Renal cortex interstitium (tissue), 11 donors: ENCODE measurements at regions not wholly inside any gene's neighbourhood (a gene's known extent, or its start where the extent isn't known, plus 50 kb on each side); places are given as distances from the start of the nearest gene placed in this dataset.
"Not testable (repeated sequence)": the region's sequence is repeated elsewhere in the genome, so short reads cannot be mapped to it uniquely, and the experiment has no call there.

Experiments used
- DNase-seq, 11 donors: peaks; one replicate each; pipeline ENCODE4 v3.0.0-alpha.2; 2013; ENCODE audit warnings: low read depth in 9 of 11, low spot score in 4 of 11; ENCODE audit errors: extremely low read depth in 1 of 11

GRCh38 chr9:2525147-2525546 is 96.4 kb upstream of the VLDLR start:
- DNase-seq: no peak

DNA sequence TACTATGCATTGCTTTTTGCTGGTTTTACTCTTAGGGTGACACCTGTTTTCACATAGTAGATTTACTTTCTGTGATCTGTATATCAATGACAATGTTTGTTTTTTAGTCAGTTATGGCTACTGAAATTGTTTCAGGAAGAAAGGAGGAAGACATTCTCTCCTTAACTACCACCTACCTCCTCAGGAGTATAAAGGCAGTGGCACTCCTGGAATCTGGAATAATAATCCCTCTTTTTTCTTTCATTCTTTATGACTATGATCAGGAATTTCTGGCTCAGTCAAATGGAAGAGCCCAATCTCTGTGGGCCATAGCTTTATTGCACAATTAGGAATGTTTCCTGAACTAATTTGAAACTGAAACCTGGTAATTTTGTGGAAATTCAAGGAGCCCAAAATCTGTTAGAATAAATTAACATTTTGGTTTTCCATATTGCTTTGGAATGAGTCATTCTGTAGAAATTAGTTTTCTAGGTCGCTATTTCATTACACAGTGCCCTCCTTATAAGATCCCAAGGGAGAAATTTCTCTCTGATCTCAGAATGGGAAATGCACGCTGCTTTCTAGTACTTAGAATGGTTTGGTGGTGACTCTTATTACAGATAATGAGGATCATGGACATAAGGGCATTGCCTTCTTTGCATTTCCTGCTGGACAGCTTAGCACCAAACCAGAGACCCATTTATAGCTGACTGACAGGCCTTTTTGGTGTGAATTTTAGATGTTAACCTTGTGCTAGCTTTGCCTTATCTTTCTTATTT is 95.3 kb upstream of the VLDLR start:
- no peak for DNase-seq

GRCh38 chr9:2531481-2531880 is 90.1 kb upstream of the VLDLR start:
- no peak for DNase-seq

DNA sequence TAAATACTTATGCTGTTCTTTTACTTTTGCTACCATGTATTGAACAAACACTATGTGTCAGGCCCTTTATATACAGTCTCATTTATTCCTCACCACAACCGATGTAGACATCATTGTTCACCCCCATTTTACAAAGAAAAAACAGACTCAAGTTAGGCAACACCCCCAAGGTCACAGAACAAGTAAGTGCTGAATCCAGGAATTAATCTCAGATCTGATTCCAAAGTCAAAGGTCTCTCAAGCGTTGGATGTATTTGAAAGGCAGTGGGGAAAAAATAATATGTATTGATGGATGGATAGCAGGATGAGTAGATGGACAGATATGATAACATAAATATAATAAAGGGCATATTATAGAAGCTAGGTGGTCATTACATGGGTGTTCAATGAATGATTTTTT is 85.1 kb upstream of the VLDLR start:
- no peak for DNase-seq

- no peak for DNase-seq
These were observed 75.6 kb upstream of the VLDLR start for GRCh38 chr9:2545881-2546490.

DNA sequence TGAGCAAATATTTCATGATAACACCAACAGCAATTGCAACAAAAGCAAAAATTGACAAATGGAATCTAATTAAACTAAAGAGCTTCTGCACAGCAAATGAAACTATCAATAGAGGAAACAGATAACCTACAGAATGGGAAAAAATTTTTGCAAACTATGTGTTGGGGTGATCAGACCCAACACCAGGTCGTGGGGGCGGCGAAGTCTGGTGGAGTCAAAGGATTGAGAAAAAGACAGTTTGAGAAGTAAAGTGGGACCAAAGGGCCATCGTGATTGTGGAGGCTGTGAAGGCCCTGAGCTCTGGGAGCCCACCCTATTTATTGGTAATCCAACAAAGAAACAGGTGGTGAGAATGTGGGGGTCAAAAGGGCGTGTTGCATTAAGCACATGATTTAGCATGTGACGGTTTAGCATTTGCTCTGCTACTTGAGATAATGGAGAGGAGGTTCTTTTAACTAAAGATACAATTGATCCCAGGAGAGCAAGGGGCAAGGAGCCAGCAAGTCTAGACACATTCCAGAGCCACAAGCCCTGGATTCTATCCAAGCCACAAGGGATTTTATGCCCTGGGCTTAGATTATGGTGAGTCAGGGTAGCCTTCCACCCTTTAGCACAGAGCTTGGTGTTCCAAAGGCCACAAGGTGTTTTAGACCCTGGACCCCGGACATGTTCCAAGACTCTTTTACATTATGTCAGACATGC is 65.5 kb upstream of the VLDLR start:
- not testable (repeated sequence) for DNase-seq

- no peak for DNase-seq
These were observed 63.9 kb upstream of the VLDLR start for GRCh38 chr9:2557693-2558092.

GRCh38 chr9:2559192-2560152 is 62.1 kb upstream of the VLDLR start:
- DNase-seq: peak in 10 of 11 donors; percentile 38 to 87 (median 58)

GRCh38 chr9:2560180-2560579 is 61.4 kb upstream of the VLDLR start:
- DNase-seq: no peak

- no peak for DNase-seq
These were observed 55.8 kb upstream of the VLDLR start for GRCh38 chr9:2565676-2566340.

DNA sequence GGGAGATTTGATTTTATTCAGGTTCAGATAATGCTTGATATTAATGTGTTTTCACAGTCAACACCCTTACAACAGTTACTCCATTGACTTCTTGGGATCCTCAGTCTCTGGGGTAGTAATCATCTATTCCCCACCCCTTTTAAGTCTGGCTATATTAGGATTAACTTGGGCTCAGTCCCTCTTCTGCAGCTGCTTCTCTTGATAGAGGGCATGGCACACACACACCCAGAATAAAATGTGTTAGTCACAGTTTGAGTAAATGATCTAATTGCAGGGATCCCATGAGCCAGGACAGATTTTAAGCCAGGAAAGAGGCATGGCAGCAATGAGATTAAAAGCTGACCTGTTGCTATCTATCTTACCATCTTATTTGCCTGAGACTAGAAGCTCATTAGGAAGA is 53.7 kb upstream of the VLDLR start:
- no peak for DNase-seq

DNA sequence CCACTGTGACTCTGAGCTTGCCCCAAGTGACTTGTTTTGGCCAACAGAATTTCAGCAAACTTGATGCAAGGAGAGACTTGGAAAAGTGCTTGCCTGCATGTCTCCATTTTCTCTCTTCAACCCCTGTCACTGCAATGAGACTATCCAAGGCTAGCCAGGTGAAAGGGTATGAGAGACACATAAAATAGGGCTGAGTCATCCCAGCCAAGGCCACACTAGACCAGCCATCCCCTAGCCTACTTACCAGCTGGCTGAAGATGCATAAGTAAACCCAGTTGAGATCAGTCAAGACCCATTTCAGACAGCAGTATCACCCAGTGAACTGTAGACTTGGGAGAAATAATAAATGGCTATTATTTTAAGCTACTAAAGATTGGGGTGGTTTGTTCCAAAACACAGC is 52.9 kb upstream of the VLDLR start:
- no peak for DNase-seq

GRCh38 chr9:2570615-2571479 is 50.7 kb upstream of the VLDLR start:
- DNase-seq: peak in 6 of 11 donors; percentile 21 to 43 (median 32)
